Activated CD4-positive, alpha-beta T cell treated with anti-CD3 and anti-CD28 coated beads for 4 hours (primary cell): ENCODE measurements at regions not wholly inside any gene's neighbourhood (a gene's known extent, or its start where the extent isn't known, plus 50 kb on each side); places are given as distances from the start of the nearest gene placed in this dataset.

Experiments used
- DNase-seq, 2 donors: peaks; one replicate each; pipeline ENCODE4 v3.0.0-alpha.2; 2020

DNA sequence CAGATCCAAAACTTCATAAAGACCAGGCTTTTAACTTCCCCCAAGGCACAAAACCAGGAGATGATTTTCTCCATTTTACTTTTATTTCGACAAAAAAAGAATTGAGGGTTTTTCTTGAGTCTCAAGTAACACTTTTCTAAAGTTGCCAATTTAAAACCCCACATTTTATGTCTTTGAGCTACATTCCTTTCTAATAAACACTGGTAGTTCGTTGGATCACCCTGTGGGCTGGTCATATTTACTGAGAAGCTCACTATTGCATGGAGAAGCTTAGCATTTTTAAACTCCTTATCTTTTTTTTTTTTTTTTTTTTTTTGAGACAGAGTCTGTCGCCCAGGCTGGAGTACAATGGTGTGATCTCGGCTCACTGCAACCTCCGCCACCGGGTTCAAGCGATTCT, 255.1 kb upstream of the TPM1 start:
- no peak for DNase-seq

DNA sequence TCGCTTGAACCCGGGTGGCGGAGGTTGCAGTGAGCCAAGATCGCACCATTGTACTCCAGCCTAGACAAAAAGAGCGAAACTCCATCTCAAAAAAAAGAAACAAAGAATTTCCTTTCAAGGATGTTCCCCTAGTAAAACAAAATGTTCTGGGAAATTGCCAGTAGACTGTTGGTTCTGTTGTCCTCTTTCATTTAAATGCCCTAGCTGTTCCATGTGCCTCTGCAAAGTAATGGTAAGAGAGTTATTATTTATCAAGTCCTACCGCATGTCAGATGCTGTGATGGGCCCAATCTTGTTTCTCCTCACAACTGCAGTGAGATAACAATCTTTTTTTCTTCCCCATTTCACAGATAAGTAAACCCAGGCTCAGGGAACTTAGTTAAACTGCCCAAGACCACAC, 254.3 kb upstream of the TPM1 start:
- DNase-seq: no peak

DNA sequence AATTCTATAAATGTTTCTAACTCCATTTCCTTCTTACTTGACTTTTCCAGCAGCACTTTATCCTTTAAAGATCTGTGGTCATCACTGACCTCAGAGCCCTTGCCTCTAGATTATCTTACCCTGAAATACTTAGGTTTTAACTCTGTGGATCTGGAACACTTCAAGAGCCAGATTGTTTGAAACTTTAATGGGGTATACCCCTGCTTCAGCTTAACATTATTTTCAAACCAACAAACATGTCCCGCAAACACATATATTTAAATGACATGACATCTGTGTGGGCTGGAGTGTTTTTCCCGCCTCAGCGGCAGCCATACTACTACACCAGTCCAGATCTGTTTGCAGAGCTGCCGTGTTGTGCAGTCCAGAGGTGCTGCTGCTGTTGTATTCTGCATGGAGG, 252.0 kb upstream of the TPM1 start:
- DNase-seq: no peak

DNA sequence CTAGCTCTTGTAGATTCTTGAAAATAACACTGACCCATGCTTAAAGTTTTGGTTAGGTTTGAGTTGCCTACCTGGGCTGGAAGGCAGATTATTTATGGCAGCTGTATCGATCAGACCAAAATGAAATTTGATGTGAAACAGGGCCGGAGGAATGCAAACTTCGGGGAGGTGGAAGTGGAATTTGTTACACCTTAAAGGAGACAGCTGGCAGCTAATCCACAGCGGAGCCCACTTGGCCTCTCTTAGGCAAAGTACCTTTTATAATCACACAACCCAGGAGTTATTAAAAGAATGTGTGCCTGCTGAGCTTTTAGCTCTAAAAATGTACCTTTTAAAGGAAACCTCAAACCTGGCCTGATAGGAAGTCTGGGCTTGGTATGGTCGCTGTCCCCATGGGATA, 250.9 kb upstream of the TPM1 start:
- no peak for DNase-seq

- DNase-seq: no peak
Measured at GRCh38 chr15:62792986-62793751, 249.4 kb upstream of the TPM1 start.

DNA sequence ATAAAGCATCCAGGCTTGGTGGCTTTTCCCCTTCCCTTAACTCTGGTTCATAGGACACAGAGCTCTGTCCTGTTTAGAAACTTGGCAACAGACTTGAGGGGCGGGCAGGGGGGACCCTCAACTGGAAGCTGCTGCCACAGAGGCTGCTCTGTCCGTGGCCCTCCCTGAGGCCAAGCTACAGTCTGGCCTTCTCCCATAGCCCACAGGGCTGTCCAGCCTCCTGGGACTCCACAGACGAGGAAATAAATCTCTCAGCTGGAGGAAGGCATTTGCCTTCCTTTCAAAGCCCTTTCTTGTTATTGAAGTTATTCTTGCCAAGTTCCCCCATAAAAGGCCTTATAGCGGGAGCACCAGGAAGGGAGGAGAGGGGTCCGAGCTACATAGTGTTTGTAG, 248.8 kb upstream of the TPM1 start:
- no peak for DNase-seq

DNA sequence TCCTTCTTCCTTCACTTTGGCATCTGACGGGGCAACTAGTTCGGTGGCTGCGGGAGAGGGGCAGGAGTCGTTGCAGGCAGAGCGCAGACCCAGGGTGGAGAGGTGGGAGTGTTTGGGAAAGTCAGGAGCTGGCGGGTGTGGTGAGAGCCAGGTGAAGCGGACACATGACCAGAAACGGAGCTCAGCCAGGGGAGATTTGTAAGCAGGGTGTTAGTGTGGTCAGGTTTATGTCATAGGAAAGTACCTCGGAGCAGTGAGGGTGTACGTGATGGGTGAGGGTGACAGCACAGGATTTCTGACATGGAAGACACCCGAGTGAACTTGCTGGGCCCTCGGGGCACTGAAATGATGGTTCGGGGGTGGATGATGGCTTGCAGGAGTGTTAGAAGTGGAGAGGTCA, 247.4 kb upstream of the TPM1 start:
- DNase-seq: no peak

DNA sequence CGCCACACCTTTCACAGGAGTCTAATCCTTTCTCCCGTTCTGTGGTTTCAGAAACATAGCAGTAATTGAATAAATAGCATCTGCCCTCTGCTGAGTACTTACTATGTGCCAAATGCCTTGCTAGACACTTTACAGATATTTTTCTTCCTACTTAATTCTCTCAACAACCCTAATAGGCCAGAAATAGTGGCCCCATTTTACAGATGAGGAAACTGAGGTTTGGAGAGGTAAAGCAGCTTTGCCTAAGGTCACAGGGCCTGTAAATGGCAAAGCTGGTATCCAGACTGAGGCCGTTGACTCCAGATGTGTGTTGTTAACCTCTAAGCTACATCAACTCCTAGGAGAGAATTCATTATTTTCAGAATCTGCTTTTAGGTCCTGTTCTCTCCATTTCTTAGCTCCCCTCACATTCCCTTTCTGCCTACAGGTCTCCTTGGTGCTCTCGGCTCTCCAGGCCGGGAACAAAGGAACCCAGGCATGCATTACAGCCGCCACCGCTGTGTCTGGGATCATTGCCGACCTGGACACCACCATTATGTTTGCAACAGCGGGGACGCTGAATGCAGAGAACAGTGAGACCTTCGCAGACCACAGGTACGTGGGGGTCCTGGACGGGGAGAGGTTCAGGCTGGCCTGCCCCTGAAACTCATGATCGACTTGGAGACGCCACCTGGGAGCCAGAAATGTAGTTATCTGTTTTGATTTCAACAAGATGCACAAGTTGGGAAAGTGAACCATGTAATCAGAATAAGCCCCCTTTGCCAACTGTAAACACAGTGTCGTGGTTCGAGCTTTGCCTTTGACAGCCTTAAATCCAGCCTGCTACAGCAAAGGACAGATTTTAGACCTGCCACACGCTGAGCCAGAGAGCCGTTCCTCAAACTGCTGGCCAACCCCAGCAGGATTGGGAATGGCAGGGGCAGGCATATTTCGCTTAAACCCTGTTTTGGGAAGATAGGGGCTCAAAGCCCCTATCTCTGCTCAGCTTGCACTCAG, 246.5 kb upstream of the TPM1 start:
- DNase-seq: no peak

DNA sequence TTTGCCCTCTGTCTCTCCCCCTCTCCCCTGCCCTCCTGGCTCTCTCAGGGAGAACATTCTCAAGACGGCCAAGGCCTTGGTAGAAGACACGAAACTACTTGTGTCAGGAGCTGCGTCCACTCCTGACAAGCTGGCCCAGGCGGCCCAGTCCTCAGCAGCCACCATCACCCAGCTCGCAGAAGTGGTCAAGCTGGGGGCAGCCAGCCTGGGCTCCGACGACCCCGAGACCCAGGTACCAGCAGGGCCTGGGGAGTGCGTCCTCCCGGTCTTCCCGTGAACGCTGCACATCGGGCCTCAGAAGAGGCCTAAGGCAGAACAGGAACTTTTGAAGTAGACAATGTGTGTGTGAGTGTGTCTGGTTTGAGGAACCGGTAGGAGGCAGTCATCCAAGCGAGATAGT, 245.4 kb upstream of the TPM1 start:
- DNase-seq: no peak

GRCh38 chr15:62798536-62798935, 244.0 kb upstream of the TPM1 start:
- DNase-seq: no peak

DNA sequence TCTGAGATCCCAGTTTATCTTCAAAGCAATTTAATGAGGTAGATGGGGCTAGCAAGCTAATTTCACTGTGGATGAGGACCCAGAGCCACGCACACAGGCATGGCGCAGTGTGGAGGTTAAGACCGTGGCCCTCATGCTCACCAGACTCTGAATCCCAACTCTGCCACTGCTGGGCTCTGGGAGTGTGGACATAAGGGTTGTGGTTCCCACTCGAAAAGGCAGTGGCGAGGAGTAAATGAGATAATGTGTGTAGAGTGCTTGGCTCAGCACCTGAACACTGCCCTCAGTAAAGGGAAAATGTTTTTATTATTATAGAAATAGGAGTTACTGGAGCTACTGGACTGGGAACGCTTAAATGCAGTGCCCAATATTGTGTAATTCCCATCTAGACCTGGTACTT, 243.5 kb upstream of the TPM1 start:
- DNase-seq: no peak

GRCh38 chr15:62799919-62800318, 242.6 kb upstream of the TPM1 start:
- no peak for DNase-seq

GRCh38 chr15:62802612-62803011, 239.9 kb upstream of the TPM1 start:
- DNase-seq: no peak

DNA sequence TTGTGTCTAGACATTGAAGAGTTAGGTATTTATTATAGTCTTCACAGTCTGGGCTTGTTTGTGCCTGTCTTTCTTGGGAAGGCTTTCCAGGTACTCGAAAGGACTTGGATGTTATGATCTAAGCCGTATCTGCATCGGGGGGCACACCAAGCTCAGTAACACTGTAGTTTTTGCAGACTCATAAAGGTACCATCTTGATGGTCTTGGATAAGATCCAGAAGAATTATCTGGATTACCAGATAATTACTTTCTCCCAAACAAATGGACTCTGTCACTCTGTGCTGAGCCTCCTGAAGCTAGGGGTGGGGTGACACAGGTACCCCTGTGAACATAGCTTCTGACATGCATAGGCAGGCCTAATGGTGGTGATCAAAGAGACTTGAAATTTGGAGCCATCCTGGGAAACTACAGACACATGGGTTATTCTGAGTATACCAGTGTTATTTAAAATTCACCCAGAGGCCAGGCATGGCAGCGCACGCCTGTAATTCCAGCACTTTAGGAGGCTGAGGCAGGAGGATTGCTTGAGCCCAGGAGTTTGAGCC, 238.6 kb upstream of the TPM1 start:
- no peak for DNase-seq

- DNase-seq: no peak
Measured at GRCh38 chr15:62805502-62805901, 237.0 kb upstream of the TPM1 start.

DNA sequence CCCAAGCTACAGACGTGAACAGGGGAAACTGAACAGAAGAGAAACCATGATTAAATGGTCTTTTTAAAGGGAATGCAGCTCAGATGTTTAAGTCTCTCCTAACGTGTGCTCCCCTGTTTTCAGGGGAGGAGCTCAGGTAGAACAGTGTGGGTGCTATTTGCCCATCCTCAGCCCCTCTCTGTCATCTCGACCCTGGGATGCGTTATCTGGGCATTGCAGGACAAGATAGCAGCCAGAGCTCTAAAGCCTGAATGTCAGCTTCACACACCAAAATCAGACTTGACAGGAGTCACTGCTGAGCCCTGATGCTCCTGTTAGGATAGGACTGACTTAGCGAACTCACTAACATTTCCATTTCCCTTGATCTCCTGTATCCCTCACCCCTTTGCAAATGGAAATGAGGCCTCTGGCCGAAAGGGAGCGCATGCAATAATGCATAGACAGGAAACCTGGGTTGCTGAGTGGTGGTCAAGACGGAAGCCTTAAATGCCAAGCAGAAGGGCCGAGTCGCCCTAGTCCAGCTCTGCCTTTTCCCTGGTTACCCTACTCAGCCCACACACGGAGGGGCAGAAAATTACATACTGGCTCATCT, 234.9 kb upstream of the TPM1 start:
- DNase-seq: no peak

GRCh38 chr15:62809115-62809967, 233.2 kb upstream of the TPM1 start:
- no peak for DNase-seq

DNA sequence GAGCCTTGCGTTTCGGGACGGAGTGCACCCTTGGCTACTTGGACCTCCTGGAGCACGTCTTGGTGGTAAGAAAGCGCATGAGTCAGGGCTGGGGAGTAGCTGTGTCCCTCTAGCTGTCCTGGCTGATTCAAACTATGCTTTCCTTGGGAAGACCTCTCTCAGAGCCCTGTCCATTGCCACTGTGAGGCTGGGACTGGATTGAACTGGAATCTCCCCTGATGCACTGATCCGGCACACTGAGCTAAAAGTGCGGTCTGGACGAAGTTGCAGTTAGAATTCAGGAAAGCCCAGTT, 232.6 kb upstream of the TPM1 start:
- DNase-seq: no peak

GRCh38 chr15:62812515-62812835, 230.1 kb upstream of the TPM1 start:
- DNase-seq: no peak

- no peak for DNase-seq
Measured at GRCh38 chr15:62816342-62817069, 226.0 kb upstream of the TPM1 start.

- no peak for DNase-seq
Measured at GRCh38 chr15:62818691-62819090, 223.9 kb upstream of the TPM1 start.
